NCI-H2081 (cell line): ENCODE measurements at regions not wholly inside any gene's neighbourhood (a gene's known extent, or its start where the extent isn't known, plus 50 kb on each side); places are given as distances from the start of the nearest gene placed in this dataset.

Source experiments
- DNase-seq, 2 experiments: peaks; one replicate each; lab custom pipeline; 2025; lab: John Stamatoyannopoulos, UW

GRCh38 chr13:22092791-22093560 is 422.1 kb downstream of the FGF9 start:
- no peak for DNase-seq

- DNase-seq, result no peak
Measured at GRCh38 chr13:22095794-22096193, 424.9 kb downstream of the FGF9 start.

GRCh38 chr13:22099585-22099984 is 428.7 kb downstream of the FGF9 start:
- no peak for DNase-seq

- DNase-seq, result no peak
Measured at GRCh38 chr13:22102271-22102670, 431.4 kb downstream of the FGF9 start.

- no peak for DNase-seq
Measured at GRCh38 chr13:22103046-22104027, 432.5 kb downstream of the FGF9 start.

GRCh38 chr13:22106058-22106457 is 435.2 kb downstream of the FGF9 start:
- no peak for DNase-seq

- DNase-seq, result no peak
Measured at GRCh38 chr13:22107549-22107948, 436.7 kb downstream of the FGF9 start.

GRCh38 chr13:22108283-22108942 is 437.5 kb downstream of the FGF9 start:
- DNase-seq, result no peak

GRCh38 chr13:22108979-22109378 is 438.1 kb downstream of the FGF9 start:
- no peak for DNase-seq

- no peak for DNase-seq
Measured at GRCh38 chr13:22110368-22110767, 439.5 kb downstream of the FGF9 start.

GRCh38 chr13:22111152-22111783 is 440.4 kb downstream of the FGF9 start:
- DNase-seq, result no peak

- no peak for DNase-seq
Measured at GRCh38 chr13:22111961-22112360, 441.1 kb downstream of the FGF9 start.

GRCh38 chr13:22112956-22113745 is 442.3 kb downstream of the FGF9 start:
- no peak for DNase-seq

GRCh38 chr13:22114630-22115311 is 443.9 kb downstream of the FGF9 start:
- no peak for DNase-seq

GRCh38 chr13:22118158-22118557 is 447.3 kb downstream of the FGF9 start:
- DNase-seq, result no peak

- DNase-seq, result no peak
Measured at GRCh38 chr13:22120646-22121045, 449.8 kb downstream of the FGF9 start.

GRCh38 chr13:22121146-22121739 is 450.4 kb downstream of the FGF9 start:
- DNase-seq, result no peak

GRCh38 chr13:22126433-22127021 is 455.7 kb downstream of the FGF9 start:
- DNase-seq, result no peak

- no peak for DNase-seq
Measured at GRCh38 chr13:22127277-22128164, 456.6 kb downstream of the FGF9 start.
